ENCODE measurements at regions not wholly inside any gene's neighbourhood (a gene's known extent, or its start where the extent isn't known, plus 50 kb on each side); places are given as distances from the start of the nearest gene placed in this dataset.

- peak; percentile 29 for DNase-seq
- no peak overlapping the region for H3K4me3 ChIP-seq (ENCODE audit: insufficient read depth, low read depth, low read length)
- dilution Hi-C loops (cut with HindIII; ENCODE audit: low sequenced_read_pairs, unreplicated experiment) (no loop called here), intact Hi-C loops (cut with micrococcal nuclease) (no loop called here), in situ Hi-C loops (cut with MboI; ENCODE audit: low sequenced_read_pairs) (no loop called here)
- no peaks in the 10 kb centered on the region for H3K36me3 ChIP-seq (ENCODE audit: control insufficient read depth, insufficient read depth, low read length)
- H3K56ac ChIP-seq (ENCODE audit: extremely low read depth, insufficient read depth, low read length): no peak overlapping the region
- no peak overlapping the region for H2AK9ac ChIP-seq (replicated peaks; ENCODE audit: low read depth, low read length, poor library complexity)
- BruUV-seq (replicated peaks): no TSS peak
- H2BK15ac ChIP-seq (ENCODE audit: low read depth, low read length): no peak overlapping the region
- H3K23ac ChIP-seq (ENCODE audit: low read depth, low read length): no peak overlapping the region
- H2BK5ac ChIP-seq (ENCODE audit: low read depth, low read length, poor library complexity, severe bottlenecking): no peak overlapping the region
- H2BK20ac ChIP-seq (ENCODE audit: low read depth, low read length): no peak overlapping the region
- ChIA-PET POLR2A (ENCODE audit: unreplicated experiment) (no interaction called here), CTCF (interaction anchor here (0.6 to 1.3 kb wide), 3 partner anchors 14 to 77 kb away, joined by 3 to 4 read pairs (median 3); no protein-coding TSS in a partner anchor)
- H3K4me2 ChIP-seq (ENCODE audit: low read depth, low read length): no peak overlapping the region
- no peak overlapping the region for H4K5ac ChIP-seq (ENCODE audit: low read depth, low read length)
- H3K27me3 ChIP-seq (ENCODE audit: control insufficient read depth, insufficient read depth, low read length): peaks cover 27% of the 10 kb centered on the region
- H3K14ac ChIP-seq (replicated peaks; ENCODE audit: low read depth, low read length): no peak overlapping the region
- H3K9me3 ChIP-seq (ENCODE audit: control insufficient read depth, insufficient read depth, low read length): peaks cover 7% of the 10 kb centered on the region
- H3K9me1 ChIP-seq (ENCODE audit: insufficient read depth, low read length): no peaks in the 10 kb centered on the region
- ATAC-seq (ENCODE audit: low read depth): 0 out of 2 replicates have a peak, but pooled peaks have one; percentile 27
- no peak overlapping the region for H4K91ac ChIP-seq (ENCODE audit: insufficient read depth, low read depth, low read length)
- H3K4me1 ChIP-seq (ENCODE audit: control insufficient read depth, insufficient read depth, low read length): no peaks in the 10 kb centered on the region
- H3K4ac ChIP-seq (ENCODE audit: low read depth, low read length): no peak overlapping the region
- no peak overlapping the region for H3K27ac ChIP-seq (ENCODE audit: insufficient read depth, low read length)
- no CpG with 5 or more reads among the region's 3 CpGs for WGBS, 2 experiments (ENCODE audit: extremely low coverage in 2 of 2, insufficient read length in 1 of 2)
- H4K20me1 ChIP-seq (ENCODE audit: insufficient read depth, low read length): no peaks in the 10 kb centered on the region
- peak; percentile 16; the same call in 1 of the 2 replicates for TF ChIP-seq CEBPB (IDR thresholded peaks at IDR 0.05; ENCODE audit: low read depth, low read length)
- no peak for TF ChIP-seq MXI1 (IDR thresholded peaks at IDR 0.05; ENCODE audit: borderline replicate concordance, low read depth, low read length)
- no peak overlapping the region for H2BK120ac ChIP-seq (ENCODE audit: low read depth, low read length)
- no peaks in the 10 kb centered on the region for H3K79me1 ChIP-seq (ENCODE audit: low read depth in 1 of 2, low read length in 2 of 2)
- H4K8ac ChIP-seq (ENCODE audit: low read depth in 2 of 2, low read length in 2 of 2): no peak overlapping the region
- H2AFZ ChIP-seq (replicated peaks; ENCODE audit: low read length, poor library complexity): no peak overlapping the region
- no peak overlapping the region for H2AK5ac ChIP-seq (ENCODE audit: low read depth, low read length)
- H3K18ac ChIP-seq (ENCODE audit: low read depth, low read length): no peak overlapping the region
- no peak overlapping the region for H3K9ac ChIP-seq (ENCODE audit: low read depth, low read length)
These were observed 53.7 kb upstream of the BOD1 start for GRCh38 chr5:173670130-173670651.
